ENCODE measurements at regions not wholly inside any gene's neighbourhood (a gene's known extent, or its start where the extent isn't known, plus 50 kb on each side); places are given as distances from the start of the nearest gene placed in this dataset.
"Not testable (repeated sequence)": the region's sequence is repeated elsewhere in the genome, so short reads cannot be mapped to it uniquely, and the experiment has no call there.

- DNase-seq (ENCODE audit: low read depth in 2 of 2) = no peak
Measured at GRCh38 chr16:22625967-22626366, 115.3 kb downstream of the NPIPB5 start.

- DNase-seq (ENCODE audit: low read depth in 2 of 2) = no peak
Measured at GRCh38 chr16:22627043-22627442, 116.4 kb downstream of the NPIPB5 start.

- DNase-seq (ENCODE audit: low read depth in 2 of 2) = no peak
Measured at GRCh38 chr16:22628994-22629393, 118.3 kb downstream of the NPIPB5 start.

GRCh38 chr16:22630242-22630641 is 119.6 kb downstream of the NPIPB5 start:
- DNase-seq (ENCODE audit: low read depth in 2 of 2) = no peak

GRCh38 chr16:22631264-22631663 is 120.6 kb downstream of the NPIPB5 start:
- no peak for DNase-seq (ENCODE audit: low read depth in 2 of 2)

GRCh38 chr16:22632606-22633005 is 121.9 kb downstream of the NPIPB5 start:
- DNase-seq (ENCODE audit: low read depth in 2 of 2) = no peak

GRCh38 chr16:22633280-22633679 is 122.6 kb downstream of the NPIPB5 start:
- DNase-seq (ENCODE audit: low read depth in 2 of 2) = no peak

GRCh38 chr16:22633799-22634198 is 123.1 kb downstream of the NPIPB5 start:
- DNase-seq (ENCODE audit: low read depth in 2 of 2) = no peak

GRCh38 chr16:22634954-22635353 is 124.3 kb downstream of the NPIPB5 start:
- no peak for DNase-seq (ENCODE audit: low read depth in 2 of 2)

- no peak for DNase-seq (ENCODE audit: low read depth in 2 of 2)
Measured at GRCh38 chr16:22635357-22635761, 124.7 kb downstream of the NPIPB5 start.

- no peak for DNase-seq (ENCODE audit: low read depth in 2 of 2)
Measured at GRCh38 chr16:22635801-22636200, 125.1 kb downstream of the NPIPB5 start.

GRCh38 chr16:22638393-22639206 is 127.9 kb downstream of the NPIPB5 start:
- DNase-seq (ENCODE audit: low read depth in 2 of 2) = no peak

- DNase-seq (ENCODE audit: low read depth in 2 of 2) = peak; percentile 49 to 67
Measured at GRCh38 chr16:22641131-22641628, 130.5 kb downstream of the NPIPB5 start.

GRCh38 chr16:22642416-22643088 is 131.9 kb downstream of the NPIPB5 start:
- DNase-seq (ENCODE audit: low read depth in 2 of 2) = no peak

GRCh38 chr16:22643203-22643602 is 132.5 kb downstream of the NPIPB5 start:
- DNase-seq (ENCODE audit: low read depth in 2 of 2) = not testable (repeated sequence)

- DNase-seq (ENCODE audit: low read depth in 2 of 2) = no peak
Measured at GRCh38 chr16:22643886-22644285, 133.2 kb downstream of the NPIPB5 start.

GRCh38 chr16:22645868-22646267 is 135.2 kb downstream of the NPIPB5 start:
- DNase-seq (ENCODE audit: low read depth in 2 of 2) = no peak

GRCh38 chr16:22646948-22647556 is 136.4 kb downstream of the NPIPB5 start:
- DNase-seq (ENCODE audit: low read depth in 2 of 2) = no peak

GRCh38 chr16:22648141-22648540 is 137.4 kb downstream of the NPIPB5 start:
- no peak for DNase-seq (ENCODE audit: low read depth in 2 of 2)

GRCh38 chr16:22648941-22649340 is 138.2 kb downstream of the NPIPB5 start:
- no peak for DNase-seq (ENCODE audit: low read depth in 2 of 2)

- not testable (repeated sequence) for DNase-seq (ENCODE audit: low read depth in 2 of 2)
Measured at GRCh38 chr16:22651111-22651817, 140.6 kb downstream of the NPIPB5 start.

GRCh38 chr16:22652463-22652845 is 141.8 kb downstream of the NPIPB5 start:
- DNase-seq (ENCODE audit: low read depth in 2 of 2) = no peak
